ENCODE measurements at regions not wholly inside any gene's neighbourhood (a gene's known extent, or its start where the extent isn't known, plus 50 kb on each side); places are given as distances from the start of the nearest gene placed in this dataset.

GRCh38 chr7:130947792-130948580 lies 214.0 kb upstream of the KLF14 start:
- no peak for TF ChIP-seq CTCF (IDR thresholded peaks at IDR 0.05)
- TF ChIP-seq POLR2A (IDR thresholded peaks at IDR 0.05; ENCODE audit: low read depth): no peak

Measured in esophagus muscularis mucosa (tissue), 3 donors.